Liver (tissue), 8 donors: ENCODE measurements at regions not wholly inside any gene's neighbourhood (a gene's known extent, or its start where the extent isn't known, plus 50 kb on each side); places are given as distances from the start of the nearest gene placed in this dataset.
A peak's percentile ranks its signal among the peaks of the same experiment; 100 is the strongest.

Experiments used
- DNase-seq: peaks from one replicate; pipeline ENCODE4 v3.0.0-alpha.2; 2017; ENCODE audit warnings: low spot score
- H3K27ac ChIP-seq, 2 donors: one replicate each; pipeline ENCODE4 v1.7.0; 2013; ENCODE audit warnings: inconsistent platforms in 2 of 2, low read length in 2 of 2, control low read depth in 1 of 2, low read depth in 1 of 2, mild to moderate bottlenecking in 1 of 2
- H3K27me3 ChIP-seq, 4 donors: one replicate each; pipeline versions ENCODE4 v1.6.1 to v1.7.0; 2013; ENCODE audit warnings: low read length in 3 of 4, inconsistent platforms in 1 of 4, mild to moderate bottlenecking in 1 of 4, moderate library complexity in 1 of 4; ENCODE audit not compliant: control insufficient read depth in 4 of 4, insufficient read depth in 4 of 4
- H3K36me3 ChIP-seq, 4 donors: one replicate each; pipeline versions ENCODE4 v1.6.1 to v1.7.0; 2013; ENCODE audit warnings: low read length in 3 of 4, mild to moderate bottlenecking in 3 of 4, low read depth in 1 of 4, moderate library complexity in 1 of 4; ENCODE audit not compliant: control insufficient read depth in 4 of 4, insufficient read depth in 3 of 4
- H3K4me1 ChIP-seq, 4 donors: one replicate each; pipeline versions ENCODE4 v1.6.1 to v1.7.0; 2013; ENCODE audit warnings: low read length in 3 of 4, mild to moderate bottlenecking in 3 of 4, moderate library complexity in 1 of 4; ENCODE audit not compliant: control insufficient read depth in 4 of 4, insufficient read depth in 4 of 4
- H3K4me3 ChIP-seq, 3 donors: one replicate each; pipeline versions ENCODE4 v1.6.1 to v1.7.0; 2013; ENCODE audit warnings: low read length in 3 of 3, control low read depth in 1 of 3, low read depth in 1 of 3, mild to moderate bottlenecking in 1 of 3
- H3K9ac ChIP-seq, 2 donors: one replicate each; pipeline ENCODE4 v1.7.0; 2013; ENCODE audit warnings: low read length in 2 of 2, mild to moderate bottlenecking in 2 of 2, moderate library complexity in 2 of 2, control low read depth in 1 of 2, low read depth in 1 of 2
- H3K9me3 ChIP-seq, 4 donors: one replicate each; pipeline versions ENCODE4 v1.6.1 to v1.7.0; 2013; ENCODE audit warnings: low read length in 3 of 4; ENCODE audit not compliant: control insufficient read depth in 4 of 4
- ATF3 ChIP-seq: IDR thresholded peaks from 2 replicates; pipeline ENCODE4 v1.6.1; 2016; ENCODE audit warnings: antibody characterized with exemption
- CTCF ChIP-seq: fragments of 150-350 bp; IDR thresholded peaks from 2 replicates; pipeline ENCODE4 v1.5.1; 2017; ENCODE audit warnings: improper control_type of control experiment, low read depth, low read length; ENCODE audit not compliant: missing input control
- GABPA ChIP-seq, 2 donors: IDR thresholded peaks in 1 of 2; conservative IDR thresholded peaks in 1 of 2; 2 replicates each; pipeline ENCODE4 v1.6.1; 2016; ENCODE audit warnings: antibody characterized with exemption in 2 of 2, mild to moderate bottlenecking in 1 of 2, moderate library complexity in 1 of 2
- HNF4A ChIP-seq, 2 donors: conservative IDR thresholded peaks; 2 replicates each; pipeline ENCODE4 v1.6.1; 2016; ENCODE audit warnings: antibody characterized with exemption in 2 of 2, mild to moderate bottlenecking in 2 of 2
- JUND ChIP-seq, 2 donors: IDR thresholded peaks; 2 replicates each; pipeline ENCODE4 v1.6.1; 2016; ENCODE audit warnings: antibody characterized with exemption in 2 of 2
- NR2F2 ChIP-seq: IDR thresholded peaks from 2 replicates; pipeline ENCODE4 v1.6.1; 2016; ENCODE audit warnings: antibody characterized with exemption
- RAD21 ChIP-seq, 2 donors: IDR thresholded peaks; 2 replicates each; pipeline ENCODE4 v1.6.1; 2016; ENCODE audit warnings: antibody characterized with exemption in 2 of 2, mild to moderate bottlenecking in 2 of 2
- REST ChIP-seq: IDR thresholded peaks from 2 replicates; pipeline ENCODE4 v1.6.1; 2016; ENCODE audit warnings: antibody characterized with exemption, mild to moderate bottlenecking
- RXRA ChIP-seq, 2 donors: IDR thresholded peaks; 2 replicates each; pipeline ENCODE4 v1.6.1; 2017 to 2018; ENCODE audit warnings: antibody characterized with exemption in 2 of 2, mild to moderate bottlenecking in 1 of 2
- YY1 ChIP-seq: IDR thresholded peaks from 2 replicates; pipeline ENCODE4 v1.6.1; 2016; ENCODE audit warnings: antibody characterized with exemption, mild to moderate bottlenecking
- ZBTB33 ChIP-seq: IDR thresholded peaks from 2 replicates; pipeline ENCODE4 v1.6.1; 2016; ENCODE audit warnings: antibody characterized with exemption
- WGBS: extraction: QIAGEN DNeasy Blood & Tissue Kit; methylation state at CpG from one replicate; pipeline ENCODE4 v1.1.7; 2013; 5-methylcytosine and 5-hydroxymethylcytosine counted together
- donor health status: healthy.
- donor health status: healthy.
- donor health status: healthy.
- donor health status: healthy.
- donor health status: healthy.

GRCh38 chr9:109907810-109908458 lies 127.9 kb downstream of the PALM2AKAP2 start (continued):
- TF ChIP-seq ZBTB33 (peak; percentile 71), JUND (IDR thresholded peaks at IDR 0.05) (peak in 1 of 2 donors; percentile 41), HNF4A (conservative IDR thresholded peaks at IDR 0.05) (peak; percentile 84 to 88)

GRCh38 chr9:109908459-109909390 lies 128.7 kb downstream of the PALM2AKAP2 start:
- 79% methylated on average over 12 of the region's 12 CpGs for whole genome bisulfite sequencing
- Histone ChIP-seq H3K4me3 (no peak overlapping the region), H3K27me3 (no peaks in the 10 kb centered on the region), H3K9ac (no peak overlapping the region), H3K36me3 (peaks cover 0 to 6% (median 0%) of the 10 kb centered on the region in 4 donors), H3K27ac (peak overlapping the region; percentile 73), H3K4me1 (peaks cover 1 to 34% (median 12%) of the 10 kb centered on the region in 4 donors), H3K9me3 (no peaks in the 10 kb centered on the region)
- DNase-seq = no peak
- TF ChIP-seq ZBTB33 (no peak), CTCF (no peak), GABPA (IDR thresholded peaks at IDR 0.05 in 1 of 2, conservative IDR thresholded peaks at IDR 0.05 in 1 of 2) (no peak), NR2F2 (peak; percentile 10), ATF3 (no peak), HNF4A (conservative IDR thresholded peaks at IDR 0.05) (no peak), JUND (IDR thresholded peaks at IDR 0.05) (peak in 1 of 2 donors; percentile 10), RAD21 (IDR thresholded peaks at IDR 0.05) (peak in 1 of 2 donors; percentile 15), RXRA (IDR thresholded peaks at IDR 0.05) (no peak), REST (no peak), YY1 (no peak)
